SIG-M5 treated with dmso at 0.1 percent for 504 hours (cell line): ENCODE measurements at regions not wholly inside any gene's neighbourhood (a gene's known extent, or its start where the extent isn't known, plus 50 kb on each side); places are given as distances from the start of the nearest gene placed in this dataset.
"Not testable (repeated sequence)": the region's sequence is repeated elsewhere in the genome, so short reads cannot be mapped to it uniquely, and the experiment has no call there.

ENCODE experiments used
- DNase-seq: peaks from one replicate; lab custom pipeline; 2025; ENCODE audit not compliant: unreplicated experiment; lab: John Stamatoyannopoulos, UW

DNA sequence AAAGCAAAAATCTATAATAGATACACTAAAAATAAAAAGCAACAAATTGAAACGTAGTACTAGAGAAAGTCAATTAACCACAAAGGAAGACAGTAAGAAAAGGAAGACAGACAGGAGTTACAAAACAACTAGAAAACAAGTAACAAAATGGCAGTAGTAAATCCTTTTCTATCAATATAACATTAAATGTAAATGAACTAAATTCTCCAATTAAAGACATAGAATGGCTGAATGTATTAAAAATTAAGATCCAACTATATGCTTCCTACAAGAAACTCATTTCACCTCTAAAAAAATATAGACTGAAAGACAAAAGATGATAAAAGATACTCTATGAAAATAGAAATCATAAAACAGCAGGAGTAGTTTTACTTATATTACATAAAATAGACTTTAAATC is 79.1 kb downstream of the CTH start:
- DNase-seq, result no peak

DNA sequence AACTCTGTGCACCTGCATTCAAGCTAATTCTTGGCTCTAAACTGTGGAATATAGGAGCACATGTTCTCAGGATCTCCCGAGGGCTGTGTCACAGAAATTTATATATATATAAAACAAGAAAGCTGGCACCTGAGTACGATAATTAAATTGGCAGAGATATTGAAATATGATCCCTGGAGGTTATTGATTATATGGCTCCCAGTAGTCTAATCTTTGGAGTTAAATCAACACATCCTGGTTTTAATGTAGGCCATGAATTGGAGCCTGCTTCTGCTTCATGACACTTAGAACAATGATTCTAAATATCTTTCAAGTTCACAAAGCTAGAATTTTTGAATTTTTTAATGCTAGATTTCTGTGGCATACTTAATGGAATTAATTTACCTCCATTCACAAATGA is 84.3 kb downstream of the CTH start:
- DNase-seq, result no peak

DNA sequence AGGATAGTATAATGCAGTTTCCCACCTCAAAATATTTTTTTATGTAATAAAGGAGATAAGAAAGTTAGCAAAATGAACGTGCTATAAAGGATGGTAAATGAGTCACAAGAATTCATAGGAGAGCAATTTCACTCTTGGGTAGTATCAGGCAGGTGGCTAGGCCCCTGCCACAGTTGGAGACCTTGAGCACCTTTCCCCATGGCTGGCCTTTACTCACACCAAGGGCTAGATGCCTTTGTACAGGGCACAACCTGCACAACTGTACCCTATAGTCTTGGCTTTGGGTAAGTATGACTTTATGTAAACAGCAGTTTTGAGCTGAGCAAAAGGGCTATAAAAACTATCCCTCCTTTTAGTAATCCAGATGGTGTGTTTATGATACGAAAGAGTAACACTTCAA is 85.1 kb downstream of the CTH start:
- no peak for DNase-seq

DNA sequence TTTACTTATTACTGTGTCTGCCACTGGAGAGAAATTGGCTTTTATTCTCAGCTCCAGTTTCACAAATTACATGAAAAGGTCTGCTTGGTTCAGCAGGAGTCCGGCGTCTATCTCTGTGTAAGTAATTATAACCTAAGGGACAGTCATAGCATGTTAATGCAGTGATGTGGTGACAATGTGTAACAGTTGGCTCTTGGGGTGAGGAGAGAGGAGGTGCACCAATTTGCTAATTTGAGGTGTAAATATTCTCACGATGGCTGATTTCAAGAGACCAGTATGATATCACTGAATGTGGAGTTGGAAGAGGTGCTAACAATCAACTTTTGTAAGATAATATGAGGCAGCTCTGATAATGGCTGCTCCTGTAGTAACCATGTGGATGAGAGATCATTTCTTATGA is 86.1 kb downstream of the CTH start:
- DNase-seq, result no peak

DNA sequence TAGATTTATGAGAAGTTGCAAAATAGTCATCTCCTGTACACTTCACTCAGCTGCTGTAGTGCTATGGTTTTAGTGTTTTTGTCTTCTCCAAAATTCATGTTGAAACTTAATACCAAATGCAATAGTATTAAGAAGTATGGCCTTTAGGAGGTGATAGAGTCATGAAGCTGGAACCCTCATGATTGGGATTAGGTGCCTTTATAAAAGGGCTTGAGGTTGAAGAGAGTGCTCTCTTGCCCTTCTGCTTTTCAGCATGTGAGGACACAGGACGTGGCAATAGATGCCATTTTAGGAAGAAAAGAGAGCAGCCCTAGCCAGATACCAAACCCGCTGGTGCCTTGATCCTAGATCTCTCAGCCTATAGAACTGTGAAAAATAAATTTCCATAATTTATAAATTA is 87.6 kb downstream of the CTH start:
- DNase-seq, result no peak

DNA sequence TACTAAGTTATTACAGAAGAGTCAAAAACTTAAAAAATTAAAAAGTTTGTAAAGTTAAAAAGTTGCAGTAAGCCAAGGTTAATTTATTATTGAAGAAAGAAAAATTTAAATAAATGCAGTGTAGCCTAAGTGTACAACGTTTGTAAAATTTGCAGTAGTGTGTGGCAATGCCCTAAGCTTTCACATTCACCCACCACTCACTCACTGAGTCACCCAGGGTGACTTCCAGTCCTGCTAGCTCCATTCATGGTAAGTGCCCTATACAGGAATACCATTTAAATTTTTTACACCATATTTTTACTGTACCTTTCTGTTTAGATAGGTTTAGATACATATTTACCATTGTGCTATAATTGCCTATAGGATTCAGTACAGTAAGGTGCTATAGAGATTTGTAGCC is 88.6 kb downstream of the CTH start:
- no peak for DNase-seq

DNA sequence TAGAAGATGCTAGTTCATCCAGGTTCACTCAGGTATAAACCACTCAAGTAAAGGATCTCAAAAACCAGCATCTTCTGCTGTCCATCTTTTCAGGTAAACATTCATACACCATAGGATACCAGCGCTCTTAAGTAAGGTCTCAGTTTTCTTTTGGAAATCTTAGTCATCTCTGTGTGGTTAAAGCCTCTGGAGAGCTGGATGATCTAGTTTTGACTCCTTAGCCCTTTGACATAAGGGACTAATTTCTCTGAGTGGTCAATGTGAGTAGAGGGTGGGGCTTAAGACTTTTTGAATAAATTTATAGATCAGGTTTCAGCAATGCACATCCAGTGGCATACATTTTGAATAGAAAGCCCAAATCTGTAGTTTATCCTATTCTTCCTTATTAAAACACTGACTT is 92.3 kb downstream of the CTH start:
- DNase-seq, result no peak

DNA sequence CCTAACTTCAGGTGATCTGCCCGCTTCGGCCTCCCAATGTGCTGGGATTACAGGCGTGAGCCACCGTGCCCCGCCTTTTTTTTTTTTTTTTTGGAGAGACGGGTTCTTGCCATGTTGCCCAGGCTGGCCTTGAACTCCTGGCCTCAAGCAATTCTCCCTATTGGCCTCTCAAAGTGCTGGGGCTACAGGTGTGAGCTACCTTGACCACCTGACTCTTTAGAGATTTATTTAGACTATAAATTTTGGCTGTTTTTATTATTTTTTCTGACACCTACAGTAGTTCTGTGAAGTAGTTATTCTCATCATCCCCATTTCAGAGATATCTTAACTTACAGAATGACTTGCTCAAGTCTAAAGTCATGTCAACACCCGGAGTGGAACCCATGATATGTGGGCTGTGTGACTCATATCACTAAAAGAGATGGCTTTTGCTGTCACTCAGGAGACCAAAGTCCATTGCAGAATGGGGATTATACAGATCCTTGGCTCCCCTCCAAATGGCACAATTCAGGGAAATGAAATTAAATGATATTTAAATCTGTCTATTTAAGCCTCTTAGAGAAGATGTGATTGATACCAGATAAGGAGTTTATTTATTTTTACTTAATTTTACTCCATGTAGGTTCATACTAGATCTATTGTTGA is 93.2 kb downstream of the CTH start:
- DNase-seq, result no peak

DNA sequence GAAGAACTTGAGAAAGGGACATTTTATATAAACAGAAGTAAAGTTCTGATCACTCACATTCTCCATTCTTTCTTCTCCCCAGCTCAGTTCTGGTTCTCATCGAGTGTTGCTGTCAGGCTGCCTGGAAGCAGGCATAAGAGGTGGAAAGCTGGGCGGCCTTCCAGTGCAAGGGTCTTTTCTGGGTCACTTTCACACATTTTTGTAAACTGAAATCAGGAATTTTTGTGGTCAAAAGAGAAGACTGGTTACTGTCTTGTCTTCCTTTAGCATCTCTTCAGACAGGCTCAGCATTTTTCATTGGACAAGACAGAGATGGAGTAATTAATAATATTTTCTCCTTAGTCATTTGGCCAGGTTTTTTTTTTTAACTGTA is 93.7 kb downstream of the CTH start:
- no peak for DNase-seq

DNA sequence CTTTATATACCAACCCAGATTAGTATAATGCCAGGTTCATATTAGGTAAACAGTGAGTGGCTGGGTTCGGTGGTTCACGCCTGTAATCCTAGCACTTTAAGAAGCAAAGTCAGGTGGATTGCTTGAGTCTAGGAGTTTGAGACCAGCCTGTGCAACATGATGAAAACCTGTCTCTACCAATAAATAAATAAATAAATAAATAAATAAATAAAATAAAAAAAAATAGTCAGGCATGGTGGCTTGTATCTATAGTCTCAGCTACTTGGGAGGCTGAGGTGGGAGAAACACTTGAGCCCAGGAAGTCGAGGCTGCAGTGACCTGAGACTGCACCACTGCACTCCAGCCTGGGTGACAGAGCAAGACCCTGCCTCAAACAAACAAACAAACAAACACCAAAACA is 96.9 kb downstream of the CTH start:
- DNase-seq, result not testable (repeated sequence)

DNA sequence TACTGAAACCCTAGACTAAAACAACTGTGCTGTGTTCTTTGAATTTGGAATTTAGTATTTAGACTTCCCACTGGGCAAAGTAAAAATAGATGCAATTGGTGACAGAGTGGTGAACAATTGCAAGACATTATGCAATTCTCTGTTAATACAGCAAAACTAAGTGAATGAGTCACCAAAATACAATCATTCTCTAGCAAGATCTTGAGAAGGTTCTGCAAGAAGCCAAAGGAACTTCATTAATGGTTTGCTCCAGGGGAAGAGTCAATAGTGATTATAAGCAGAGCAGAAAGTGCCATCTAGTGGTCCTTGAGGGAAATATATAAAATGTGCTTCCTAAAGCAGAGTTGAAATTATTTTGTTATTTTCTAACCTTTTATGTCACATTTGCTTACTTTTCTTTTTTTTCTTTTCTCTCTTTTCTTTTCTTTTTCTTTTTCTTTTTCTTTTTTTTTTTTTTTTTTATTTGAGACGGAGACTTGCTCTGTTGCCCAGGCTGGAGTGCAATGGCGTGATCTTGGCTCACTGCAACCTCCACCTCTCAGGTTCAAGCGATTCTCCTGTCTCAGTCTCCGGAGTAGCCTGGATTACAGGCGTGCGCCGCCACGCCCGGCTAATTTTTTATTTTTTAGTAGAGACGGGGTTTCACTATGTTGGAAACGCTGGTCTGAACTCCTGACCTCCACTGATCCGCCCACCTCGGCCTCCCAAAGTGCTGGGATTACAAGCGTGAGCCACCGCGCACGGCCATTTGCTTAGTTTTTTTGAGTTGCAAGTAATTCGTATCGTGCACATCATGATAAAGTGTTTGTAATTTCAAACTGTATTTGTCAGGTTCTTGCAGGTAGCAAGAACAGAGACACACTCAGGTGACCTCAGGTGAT is 99.2 kb downstream of the CTH start:
- peak; percentile 77 for DNase-seq

DNA sequence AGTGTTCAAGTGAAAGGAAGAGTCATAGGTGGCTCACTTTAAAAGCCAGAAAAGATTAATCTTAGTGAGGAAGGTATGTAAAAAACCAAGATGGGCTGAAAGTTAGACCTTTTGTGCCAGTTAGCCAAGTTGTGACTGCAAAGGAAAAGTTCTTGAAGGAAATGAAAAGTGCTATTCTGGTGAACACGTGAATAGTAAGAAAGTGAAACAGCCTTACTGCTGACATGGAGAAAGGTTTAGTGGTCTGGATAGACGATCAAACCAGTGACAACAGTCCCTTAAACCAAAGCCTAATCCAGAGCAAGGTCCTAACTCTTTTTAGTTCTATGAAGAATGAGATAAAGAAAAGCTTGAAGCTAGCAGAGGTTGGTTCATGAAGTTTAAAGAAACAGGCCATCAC is 106.4 kb downstream of the CTH start:
- DNase-seq, result no peak

DNA sequence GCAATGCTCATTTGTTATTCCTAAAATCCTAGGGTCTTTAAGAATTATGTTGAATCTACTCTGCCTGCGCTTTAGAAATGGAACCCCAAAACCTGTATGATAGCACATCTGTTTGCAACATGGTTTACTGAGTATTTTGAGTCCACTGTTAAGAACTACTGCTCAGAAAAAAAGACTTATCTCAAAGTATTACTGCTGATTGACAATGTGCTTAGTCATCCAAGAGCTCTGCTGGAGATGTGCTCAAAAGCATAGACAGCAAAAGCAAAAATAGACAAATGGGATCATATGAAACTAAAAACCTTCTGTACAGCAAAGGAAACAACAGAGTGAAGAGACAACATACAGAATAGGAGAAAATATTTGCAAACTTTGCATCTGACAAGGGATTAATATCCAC is 107.0 kb downstream of the CTH start:
- no peak for DNase-seq

DNA sequence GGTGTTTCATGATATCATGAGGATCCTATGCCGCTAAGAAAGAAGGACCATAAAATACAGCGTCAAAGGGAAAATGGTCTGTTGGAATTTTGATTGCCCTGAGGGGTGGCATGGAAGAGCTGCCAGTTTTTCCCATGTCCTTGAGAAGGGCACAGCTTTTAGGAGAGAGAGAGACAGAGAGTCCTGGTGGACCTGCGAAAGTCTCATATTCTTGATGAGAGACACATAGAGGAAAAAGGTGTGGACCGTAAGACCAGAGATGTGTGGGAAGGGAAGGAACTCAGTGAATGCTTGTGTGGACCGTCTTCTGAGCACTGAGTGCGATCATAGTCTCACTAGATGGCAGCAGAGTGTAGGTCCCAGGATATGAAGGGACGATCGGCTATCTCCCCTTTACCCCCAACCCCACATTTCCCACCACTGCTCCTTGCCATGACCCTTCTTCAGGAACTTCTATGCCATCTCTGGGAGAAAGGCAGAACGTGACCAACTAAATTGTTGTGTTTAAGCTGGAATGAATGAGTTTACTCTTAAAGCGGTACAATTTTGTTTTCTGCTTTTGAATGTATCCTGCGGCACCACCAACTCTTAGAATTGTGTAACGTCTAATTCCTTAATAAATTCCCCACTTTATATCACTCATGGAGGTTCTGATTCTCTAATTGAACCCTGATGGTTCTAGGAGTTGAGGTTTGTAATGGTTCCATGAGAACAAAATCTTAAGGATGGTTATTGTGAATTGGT is 117.7 kb downstream of the CTH start:
- peak; percentile 4 for DNase-seq

DNA sequence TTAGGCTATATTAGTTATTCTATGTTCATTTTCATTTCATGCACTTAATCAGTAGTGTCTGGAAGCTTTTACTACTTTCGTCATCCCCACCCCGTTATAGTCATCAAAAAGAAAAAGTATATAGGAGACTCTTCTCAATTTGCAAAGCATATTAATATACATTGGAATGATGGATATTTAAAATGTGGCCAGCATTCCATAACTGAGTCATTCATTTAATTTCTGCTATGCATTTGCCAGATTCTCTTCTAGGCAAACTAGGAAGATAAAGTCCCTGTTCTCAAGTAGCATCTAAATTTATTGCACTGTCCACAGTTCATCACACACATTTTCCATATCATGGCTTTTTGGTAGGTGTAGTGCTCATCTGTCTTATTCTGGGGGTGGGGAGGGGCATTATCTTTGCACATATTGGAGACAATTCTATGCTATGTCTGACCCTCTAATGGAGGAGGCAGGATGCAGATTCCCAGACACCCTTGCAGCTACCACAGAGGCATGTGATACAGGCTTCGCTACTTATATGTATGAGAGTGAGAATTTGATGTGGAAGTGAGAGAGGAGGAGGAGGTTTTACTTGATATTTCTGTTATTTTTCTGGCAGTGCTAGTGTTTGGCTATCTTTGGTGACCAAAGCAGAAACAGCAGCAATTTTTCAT is 125.8 kb downstream of the CTH start:
- no peak for DNase-seq

DNA sequence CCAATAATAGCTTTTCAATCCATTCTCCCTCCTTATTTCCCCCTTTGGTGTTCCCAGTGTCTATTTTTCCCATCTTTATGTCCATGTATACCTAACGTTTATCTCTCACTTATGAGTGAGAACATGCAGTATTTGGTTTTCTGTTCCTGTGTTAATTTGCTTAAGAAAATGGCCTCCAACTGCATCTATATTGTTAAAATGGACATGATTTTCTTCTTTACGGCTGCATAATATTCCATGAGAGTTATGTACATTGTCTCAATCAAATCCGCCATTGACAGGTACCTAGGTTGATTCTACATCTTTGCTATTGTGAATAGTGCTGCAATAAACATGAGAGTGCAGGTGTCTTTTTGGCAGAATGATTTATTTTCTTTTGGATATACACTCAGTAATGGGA is 126.7 kb downstream of the CTH start:
- no peak for DNase-seq

DNA sequence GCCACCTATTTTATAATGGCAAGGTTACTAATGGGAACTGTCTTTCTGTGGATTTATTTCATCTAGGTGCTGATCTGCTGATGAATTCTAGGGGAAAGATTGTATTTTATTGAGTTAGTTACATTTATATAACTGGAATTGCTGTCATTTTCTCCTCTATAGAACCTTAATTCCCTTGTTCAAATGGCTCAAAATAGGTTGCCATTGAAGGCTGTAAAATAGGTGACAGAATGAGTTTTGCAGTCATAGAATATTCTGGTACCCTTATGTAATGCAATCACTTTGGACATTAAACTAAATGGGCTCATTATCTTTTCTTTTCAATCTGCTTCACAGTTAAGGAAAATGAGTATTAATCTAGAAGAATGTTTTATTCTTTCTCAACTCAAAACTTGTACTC is 131.0 kb downstream of the CTH start:
- no peak for DNase-seq

DNA sequence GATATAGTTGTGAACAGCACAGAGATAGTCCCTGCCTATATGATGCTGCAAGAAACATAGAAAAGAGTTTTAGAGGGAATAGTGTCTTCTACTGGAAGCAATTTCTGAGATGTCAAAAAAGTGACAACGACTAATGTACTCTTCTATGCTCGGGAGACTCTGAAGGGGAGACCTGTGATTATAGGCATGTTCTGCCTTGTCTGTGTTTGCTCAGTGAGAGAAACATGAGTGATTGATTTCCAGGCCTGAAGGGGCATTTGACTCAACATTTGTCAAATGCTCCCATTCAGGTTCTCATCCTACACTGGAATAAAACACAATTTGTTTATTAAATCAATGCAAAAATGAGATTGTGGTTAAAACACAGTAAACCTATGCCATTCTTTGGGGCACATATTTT is 131.8 kb downstream of the CTH start:
- DNase-seq, result no peak

DNA sequence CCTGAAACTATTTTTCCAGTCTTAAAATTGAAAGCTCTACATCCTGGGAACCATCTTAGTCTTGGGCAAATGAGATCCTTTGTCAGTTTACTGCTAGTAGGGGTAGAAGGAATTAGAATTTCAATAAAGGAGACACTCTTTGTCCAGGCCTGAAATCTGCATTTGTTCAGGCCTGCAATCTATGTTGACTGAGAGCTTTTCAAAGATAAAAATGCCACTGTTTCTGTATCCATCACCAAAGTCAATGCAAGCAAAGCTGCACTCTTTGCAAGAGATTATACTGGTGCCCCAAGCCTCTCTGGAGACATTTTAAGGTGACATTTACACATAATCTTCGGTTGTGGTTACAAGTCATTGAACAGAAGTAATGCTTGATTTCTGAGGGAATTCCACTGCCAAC is 135.7 kb downstream of the CTH start:
- DNase-seq, result no peak

DNA sequence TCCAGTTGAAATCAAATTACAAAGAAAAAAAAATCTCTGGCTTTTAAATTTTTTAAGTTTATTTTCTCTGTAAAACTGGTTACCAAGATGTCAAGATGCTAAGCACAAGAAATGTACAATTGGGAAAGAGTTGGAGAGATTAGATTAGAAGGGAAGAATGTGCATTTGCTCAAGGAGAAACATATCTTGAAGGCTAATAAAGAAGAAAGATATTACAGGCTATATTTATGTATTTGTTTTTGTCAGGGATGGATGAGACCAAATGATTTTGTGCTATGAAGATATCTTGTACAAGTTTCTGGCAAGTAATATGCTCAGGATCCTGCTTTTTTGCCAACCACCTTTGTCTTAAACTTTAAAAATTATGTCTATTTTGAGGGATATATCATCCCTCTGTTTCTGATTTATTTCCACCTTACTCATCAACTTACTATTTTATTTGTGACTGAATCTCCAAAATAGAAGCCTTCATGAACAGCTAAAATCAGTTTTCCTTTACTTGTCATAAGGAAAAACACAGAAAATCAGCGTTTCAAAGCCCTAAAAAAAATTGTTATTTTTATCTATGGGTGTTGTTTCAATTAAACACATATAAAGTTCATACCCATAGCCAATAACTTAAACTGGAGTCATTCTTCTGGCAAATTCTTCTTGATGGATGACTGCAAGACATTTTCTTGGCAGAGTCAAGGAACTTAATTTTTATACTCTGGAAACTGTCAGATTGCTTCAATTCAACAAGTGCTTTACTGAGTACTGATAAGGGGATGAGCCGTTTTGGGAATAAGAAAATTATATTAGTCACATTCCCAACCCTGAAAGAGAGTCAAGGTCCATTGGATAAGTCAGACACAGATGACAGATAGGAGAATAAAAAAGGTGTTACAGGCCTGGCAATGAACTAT is 141.8 kb downstream of the CTH start:
- DNase-seq, result no peak

DNA sequence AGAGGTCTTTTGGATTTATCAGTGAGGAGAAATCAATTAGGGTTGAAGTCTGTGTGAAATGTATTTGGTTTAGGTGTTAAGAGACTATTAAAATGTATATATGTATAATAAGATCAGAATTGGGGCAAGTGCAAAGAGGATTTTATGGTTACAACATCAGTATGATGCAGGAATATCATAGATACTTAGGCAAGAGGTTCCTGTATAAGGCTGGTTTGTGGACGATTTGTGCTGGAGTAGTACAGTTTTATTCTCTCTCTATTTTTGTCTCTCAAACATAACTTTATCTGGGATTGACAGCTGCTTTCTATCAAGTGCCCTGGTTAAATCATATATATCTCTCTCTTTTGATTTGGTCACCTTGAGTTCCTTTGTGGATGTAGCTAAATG is 142.5 kb downstream of the CTH start:
- DNase-seq, result no peak
